GM12874 (cell line): ENCODE measurements at regions not wholly inside any gene's neighbourhood (a gene's known extent, or its start where the extent isn't known, plus 50 kb on each side); places are given as distances from the start of the nearest gene placed in this dataset.

Experiments used
- TF ChIP-seq, protein P1 (sequence below): IDR thresholded peaks from 2 replicates; pipeline ENCODE4 v1.5.1; 2011; ENCODE audit warnings: low read depth, mild to moderate bottlenecking, control low read depth, low read length, moderate library complexity; ENCODE audit not compliant: insufficient read depth

DNA sequence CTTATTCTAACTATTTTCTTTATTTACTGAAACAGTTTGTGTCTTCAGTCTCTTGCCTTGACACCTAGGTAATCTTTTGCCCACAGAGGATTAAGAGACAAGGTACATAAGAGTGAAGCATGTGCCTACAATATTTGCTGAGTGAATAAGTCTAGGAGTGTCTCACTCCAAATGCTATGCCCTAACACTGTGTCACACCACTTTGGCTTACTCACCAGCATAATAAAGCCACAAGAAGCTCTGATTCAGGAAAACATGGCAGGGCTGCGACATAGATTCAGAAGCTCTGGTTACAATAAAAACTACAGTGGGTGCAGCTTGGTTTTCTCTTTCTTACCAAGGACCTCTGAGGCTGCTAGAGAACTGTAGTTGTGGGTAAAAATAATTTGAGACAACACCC is 127.1 kb downstream of the RBM46 start:
- TF ChIP-seq, protein P1, sequence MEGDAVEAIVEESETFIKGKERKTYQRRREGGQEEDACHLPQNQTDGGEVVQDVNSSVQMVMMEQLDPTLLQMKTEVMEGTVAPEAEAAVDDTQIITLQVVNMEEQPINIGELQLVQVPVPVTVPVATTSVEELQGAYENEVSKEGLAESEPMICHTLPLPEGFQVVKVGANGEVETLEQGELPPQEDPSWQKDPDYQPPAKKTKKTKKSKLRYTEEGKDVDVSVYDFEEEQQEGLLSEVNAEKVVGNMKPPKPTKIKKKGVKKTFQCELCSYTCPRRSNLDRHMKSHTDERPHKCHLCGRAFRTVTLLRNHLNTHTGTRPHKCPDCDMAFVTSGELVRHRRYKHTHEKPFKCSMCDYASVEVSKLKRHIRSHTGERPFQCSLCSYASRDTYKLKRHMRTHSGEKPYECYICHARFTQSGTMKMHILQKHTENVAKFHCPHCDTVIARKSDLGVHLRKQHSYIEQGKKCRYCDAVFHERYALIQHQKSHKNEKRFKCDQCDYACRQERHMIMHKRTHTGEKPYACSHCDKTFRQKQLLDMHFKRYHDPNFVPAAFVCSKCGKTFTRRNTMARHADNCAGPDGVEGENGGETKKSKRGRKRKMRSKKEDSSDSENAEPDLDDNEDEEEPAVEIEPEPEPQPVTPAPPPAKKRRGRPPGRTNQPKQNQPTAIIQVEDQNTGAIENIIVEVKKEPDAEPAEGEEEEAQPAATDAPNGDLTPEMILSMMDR = no peak

DNA sequence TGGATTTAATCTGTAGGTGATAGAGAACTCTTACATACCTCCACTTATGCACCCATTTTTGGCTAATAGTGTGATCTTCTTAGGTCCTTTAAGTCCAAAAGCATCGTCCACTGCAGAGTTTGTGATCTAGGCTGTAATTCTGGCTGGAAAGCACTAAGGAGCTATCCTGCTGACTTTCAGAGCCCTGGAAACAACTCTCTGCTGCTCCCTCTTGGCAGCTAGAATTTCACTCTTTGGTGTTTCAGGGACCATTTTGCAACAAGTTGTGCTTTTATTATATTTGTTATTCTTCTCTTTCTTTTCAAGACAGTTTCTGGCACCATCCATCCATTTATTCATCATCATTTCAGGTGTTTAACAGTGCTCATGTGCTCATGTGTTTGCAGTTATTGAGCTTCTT is 130.0 kb downstream of the RBM46 start:
- TF ChIP-seq, protein P1 = no peak

- TF ChIP-seq, protein P1 = no peak
Measured at GRCh38 chr4:154911608-154912098, 130.6 kb downstream of the RBM46 start.

- TF ChIP-seq, protein P1 = no peak
Measured at GRCh38 chr4:154916068-154916467, 135.0 kb downstream of the RBM46 start.

- TF ChIP-seq, protein P1 = no peak
Measured at GRCh38 chr4:154927126-154927680, 146.1 kb downstream of the RBM46 start.

GRCh38 chr4:154928640-154929257 is 147.7 kb downstream of the RBM46 start:
- TF ChIP-seq, protein P1 = no peak

DNA sequence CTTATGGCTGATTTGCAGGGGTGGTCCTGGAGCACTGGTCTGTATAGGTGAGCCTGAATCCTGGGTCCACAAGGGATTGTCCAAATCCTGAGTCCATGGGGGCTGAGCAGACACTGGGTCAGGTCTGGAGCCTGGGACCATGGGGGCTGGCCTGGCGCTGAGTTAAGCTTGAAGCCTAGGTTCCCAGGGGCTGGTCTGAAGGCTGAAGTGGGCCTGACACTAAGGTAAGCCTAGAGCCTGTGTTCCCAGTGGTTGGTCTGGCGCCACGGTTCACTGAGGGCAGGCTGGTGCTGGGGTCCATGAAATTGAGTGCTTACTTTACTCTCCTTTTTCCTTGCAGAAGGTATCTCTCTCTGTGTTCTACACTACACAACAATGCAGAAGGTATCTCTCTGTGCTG is 155.8 kb downstream of the RBM46 start:
- TF ChIP-seq, protein P1 = no peak
